HG03060 (cell line): ENCODE measurements at regions not wholly inside any gene's neighbourhood (a gene's known extent, or its start where the extent isn't known, plus 50 kb on each side); places are given as distances from the start of the nearest gene placed in this dataset.

Experiments used
- ATAC-seq: cut with Tn5 transposase; IDR thresholded peaks from one replicate; pipeline ENCODE4 v1.9.1; 2021; ENCODE audit warnings: low read depth, moderate number of reproducible peaks; ENCODE audit not compliant: unreplicated experiment

DNA sequence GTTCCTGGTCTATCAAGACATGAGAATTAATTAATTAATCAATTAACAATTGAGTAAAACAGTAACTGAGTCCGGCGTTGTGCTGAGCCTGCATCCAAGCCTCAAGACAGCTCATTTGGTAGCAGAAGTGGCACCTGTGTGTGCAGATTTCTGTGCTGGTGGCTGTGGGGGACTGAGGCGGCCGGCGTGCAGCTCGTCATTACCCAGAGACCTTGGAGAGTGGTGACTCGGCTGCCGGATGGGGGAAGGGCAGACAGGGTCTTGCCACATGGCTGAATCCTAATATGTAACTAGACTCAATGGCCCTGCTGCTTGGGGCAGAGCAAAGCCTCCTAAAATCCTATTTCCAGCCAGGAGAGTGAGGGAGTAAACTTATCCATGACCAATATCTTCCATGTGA is 510.2 kb downstream of the TCERG1L start:
- no peak for ATAC-seq

DNA sequence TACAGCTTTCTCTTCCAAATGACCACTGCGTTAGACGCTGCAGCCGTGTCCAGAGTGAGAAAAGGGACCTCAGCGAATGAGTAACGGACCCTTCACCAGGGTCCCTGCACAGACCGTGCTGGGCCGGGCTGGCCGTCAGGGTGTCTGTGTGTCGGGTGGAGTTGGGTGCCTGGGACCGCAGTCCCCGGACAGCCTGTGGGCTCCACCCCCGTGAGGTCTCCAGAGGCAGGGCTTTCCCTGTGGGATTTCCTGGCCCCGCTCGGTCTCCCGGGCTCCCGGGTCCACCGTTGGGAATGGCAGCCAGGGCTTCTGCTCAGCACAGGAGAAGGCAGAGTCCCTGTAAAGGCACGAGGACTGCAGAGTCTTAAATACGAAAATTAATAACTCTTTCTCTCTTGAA is 509.7 kb downstream of the TCERG1L start:
- no peak for ATAC-seq

DNA sequence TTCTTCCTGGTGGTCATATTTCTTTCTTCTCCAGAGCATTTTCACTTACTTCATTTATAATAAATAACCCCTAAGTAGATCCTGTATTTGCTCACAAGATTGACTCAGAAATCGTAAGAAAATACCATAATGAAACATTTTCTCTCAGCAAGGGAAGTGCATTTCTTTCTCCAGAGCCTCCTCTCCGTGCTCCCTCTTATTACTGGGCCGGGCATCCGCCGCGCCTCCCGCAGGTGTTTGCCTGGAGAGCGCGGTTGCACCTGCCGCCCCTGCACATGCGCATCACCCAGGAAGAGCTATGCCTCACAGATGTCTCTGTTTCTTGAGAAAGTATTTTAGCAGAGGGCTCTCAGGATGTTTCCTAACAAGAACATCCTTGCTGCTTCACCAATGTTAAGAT is 509.2 kb downstream of the TCERG1L start:
- no peak for ATAC-seq

DNA sequence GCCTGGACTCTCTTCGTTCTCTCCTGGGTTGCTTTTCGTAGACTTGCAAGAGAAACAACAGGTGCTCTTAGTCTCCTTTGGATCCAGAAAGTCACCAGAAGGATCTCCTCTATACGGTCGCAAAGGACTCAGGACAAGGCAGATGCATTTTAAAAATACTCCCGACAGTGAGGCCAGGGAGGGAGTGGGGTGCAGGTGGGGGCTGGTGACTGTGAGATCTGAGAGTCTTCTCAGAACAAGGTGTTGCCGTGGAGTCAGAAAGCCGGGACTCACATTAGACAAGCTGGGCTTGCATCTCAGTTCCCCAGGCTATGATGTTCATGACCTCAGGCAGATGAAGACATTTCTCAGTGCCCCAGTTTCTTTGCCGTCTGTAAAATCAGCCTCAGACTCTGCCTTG is 507.2 kb downstream of the TCERG1L start:
- ATAC-seq: no peak

DNA sequence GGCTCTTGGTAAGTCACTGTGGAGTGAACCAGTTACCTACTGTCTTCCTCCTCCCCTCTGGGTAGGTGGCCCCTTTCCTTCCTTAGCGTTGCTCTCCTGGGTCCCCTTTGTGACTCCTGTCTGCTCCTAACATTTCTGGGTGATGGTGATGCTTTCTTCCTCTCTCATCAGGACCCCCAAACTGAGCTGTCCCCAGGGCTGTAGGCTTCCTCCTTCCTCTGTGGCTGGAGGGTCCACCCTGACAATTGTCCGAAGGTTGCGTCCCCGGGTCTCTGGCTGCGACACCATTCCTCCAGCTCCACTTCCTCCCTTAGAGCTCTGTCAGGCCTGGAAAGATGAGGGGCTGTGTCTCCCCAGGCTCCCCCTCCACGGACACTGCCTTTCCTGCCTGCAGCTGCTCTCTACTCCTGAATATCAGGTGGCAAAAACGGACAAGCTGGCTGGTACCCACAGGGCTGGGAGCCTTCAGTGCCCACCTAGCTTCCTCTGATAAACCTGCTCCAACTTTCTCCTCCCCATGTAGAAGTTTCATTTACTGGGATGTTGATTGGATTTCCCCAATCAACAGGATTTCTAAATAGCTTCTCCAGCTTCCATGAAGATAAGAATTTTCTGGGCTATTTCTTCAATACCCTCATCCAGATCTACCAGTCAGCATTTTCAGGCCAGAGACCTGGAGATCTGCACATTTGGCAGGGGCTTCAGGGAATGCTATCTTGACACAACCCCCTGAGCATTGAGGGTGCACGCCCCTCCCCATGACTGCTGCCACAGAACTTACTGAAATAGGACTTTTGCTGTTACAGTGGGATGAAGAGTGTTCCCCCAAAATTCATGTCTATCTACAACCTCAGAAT is 506.5 kb downstream of the TCERG1L start:
- no peak for ATAC-seq

DNA sequence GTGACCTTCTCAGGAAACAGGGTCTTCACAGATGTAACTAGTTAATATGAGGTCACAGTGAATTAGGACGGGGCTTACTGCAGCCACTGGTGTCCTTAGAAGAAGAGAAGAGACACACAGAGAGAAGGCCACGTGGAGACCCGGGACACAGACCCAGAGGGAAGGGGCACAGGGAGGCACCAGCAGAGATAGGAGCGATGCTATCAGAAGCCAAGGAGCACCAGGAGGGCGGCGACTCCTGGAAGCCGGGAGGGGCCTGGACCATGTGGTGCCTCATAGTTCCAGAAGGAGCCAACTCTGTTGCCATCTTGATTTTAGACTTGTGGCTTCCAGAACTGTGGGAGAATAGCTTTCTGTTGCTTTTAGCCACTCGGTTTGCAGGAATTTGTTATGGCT is 505.9 kb downstream of the TCERG1L start:
- no peak for ATAC-seq

DNA sequence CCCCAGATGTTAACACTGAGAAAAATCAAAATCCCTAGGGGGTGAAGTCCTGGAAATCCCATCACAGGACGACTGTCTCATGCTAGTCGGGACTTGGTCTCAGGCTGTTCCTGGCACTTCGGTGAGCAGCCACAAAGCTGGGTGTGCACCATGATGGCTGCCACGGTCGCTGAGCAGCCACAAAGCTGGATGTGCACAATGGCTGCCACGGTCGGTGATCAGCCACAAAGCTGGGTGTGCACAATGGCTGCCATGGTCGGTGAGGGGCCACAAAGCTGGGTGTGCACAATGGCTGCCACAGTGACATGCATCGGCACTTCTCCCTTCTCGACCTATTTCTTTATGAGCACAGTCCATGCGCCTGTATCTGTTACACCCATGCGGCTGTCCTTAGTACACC is 505.1 kb downstream of the TCERG1L start:
- no peak for ATAC-seq

DNA sequence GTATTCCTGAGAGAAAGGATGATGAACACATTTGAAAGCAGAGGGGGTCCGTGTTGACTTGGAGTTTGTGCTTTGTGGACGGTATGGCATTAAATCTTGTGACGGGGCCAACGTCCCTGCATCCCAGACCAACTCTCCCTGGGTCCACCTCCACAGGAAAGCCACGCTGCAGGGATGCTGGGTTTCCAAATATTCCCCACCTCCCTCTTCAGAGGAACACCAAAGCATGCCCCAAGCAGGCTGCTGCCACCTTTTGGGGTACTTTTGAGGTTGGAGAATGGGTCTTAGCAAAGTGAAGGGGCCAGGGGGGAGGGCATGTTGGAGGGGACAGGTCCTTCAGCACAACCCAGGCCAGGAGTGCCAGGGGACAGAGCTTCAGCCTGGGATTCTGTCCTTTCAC is 504.4 kb downstream of the TCERG1L start:
- ATAC-seq: no peak

DNA sequence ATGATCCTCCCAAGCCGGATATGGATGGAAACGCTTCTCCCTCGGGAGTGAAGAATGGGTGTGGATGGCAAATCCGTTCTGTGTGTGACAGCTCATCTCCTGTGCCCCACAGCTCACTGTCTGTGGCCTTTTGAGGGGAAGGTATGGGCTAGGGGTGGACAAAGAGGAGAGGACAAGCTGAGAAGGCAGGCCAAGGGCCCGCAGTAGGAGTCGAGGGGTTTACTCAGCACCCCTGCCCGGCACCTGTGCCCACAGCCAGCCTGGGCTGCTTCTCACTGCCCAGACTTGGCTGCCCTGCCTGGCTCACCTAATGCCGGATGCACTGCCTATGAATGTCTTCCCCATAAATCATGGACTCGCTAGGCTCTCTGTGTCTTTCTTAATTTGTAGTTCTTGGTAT is 503.8 kb downstream of the TCERG1L start:
- ATAC-seq: no peak

DNA sequence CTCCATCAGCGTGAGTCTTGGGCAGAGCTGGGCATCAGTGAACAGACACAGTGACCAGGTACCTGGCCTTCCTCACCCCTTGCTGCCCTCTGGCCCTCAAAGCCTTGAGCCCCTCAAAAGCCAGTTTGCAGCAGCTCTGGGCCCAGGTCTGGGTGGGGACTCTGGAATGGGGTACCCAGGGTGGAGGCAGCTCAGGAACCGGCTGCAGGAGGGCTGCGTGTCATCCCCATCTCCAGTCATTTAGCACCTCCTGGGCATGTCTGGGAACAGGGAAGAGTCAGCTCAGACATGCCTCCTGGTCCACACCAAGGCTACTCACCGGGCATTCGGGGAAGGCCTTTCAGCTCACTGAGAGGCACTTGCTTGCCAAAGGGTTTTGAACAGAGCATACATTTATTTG is 503.3 kb downstream of the TCERG1L start:
- no peak for ATAC-seq

DNA sequence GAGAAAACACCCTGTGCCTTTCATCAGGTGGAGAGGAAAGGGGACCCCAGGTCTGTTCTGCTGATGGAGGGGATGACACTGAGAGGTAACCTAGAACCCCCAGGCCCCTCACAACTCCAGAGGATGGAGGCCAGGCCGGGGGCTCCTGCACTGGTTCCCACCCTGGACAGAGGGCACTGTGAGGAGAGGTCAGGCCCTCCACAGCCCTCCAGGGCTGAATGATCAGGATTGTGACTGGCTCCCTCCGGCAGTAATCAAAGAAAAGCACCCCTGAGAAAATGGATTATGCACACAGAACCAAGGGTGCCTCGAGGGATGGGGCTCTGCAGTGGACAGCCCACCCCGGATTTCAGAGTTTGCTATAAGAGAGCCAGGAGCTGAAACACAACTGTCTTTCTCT is 502.8 kb downstream of the TCERG1L start:
- ATAC-seq: no peak

DNA sequence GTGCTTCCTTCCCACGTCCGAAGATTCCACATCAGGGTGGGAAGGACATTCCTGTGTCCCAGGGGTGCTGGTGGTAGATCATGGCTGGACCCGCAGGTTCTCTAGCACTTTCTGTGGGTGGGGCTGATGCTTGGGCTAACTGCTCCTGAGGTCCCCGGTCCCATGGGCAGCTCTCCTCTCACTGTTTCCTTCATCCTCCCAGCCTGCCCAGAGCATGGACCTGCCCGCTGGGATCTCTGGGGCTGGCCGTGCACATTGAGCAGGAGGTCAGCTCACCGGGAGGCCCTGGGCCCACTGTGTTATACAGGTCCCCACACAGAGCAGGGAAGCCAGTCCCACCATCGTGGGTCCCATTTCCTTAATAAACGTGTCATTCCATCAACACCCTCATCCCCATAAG is 502.3 kb downstream of the TCERG1L start:
- no peak for ATAC-seq

DNA sequence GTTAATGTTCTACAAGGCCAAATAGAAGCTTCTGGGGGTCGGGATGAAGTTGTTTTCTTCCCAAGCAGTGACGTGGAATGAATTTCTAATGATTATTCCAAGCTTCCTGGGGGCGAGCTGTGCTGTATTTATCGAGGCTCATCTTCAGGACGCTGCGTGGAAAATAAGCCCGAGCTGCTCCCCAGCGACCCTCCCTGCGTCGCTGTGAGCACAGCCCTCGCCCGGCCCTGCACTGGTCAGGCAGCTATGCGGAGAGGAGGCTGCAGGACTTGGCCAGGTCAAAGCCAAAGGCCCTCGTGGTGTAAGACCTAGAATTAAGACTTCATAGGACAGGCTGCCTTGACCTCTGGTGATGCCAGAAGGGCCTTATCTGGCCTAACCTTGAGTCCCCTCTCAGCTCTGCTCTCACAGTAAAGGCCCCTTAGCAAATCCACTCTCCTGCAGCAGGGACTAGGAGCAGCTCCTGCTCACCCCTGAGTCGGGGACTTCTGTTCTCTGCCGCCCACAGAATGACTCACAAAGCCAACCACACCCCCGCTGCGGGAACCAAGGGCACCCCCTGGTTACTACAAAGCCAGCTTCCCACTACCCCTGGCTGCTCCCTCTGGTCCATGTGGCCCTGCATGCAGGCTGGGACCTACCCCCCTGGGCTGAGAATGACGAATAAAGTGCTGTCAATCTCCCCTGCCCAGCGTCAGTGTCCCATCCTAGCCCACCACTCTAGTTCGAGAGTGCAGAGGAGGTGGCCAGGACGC is 501.6 kb downstream of the TCERG1L start:
- ATAC-seq: no peak

DNA sequence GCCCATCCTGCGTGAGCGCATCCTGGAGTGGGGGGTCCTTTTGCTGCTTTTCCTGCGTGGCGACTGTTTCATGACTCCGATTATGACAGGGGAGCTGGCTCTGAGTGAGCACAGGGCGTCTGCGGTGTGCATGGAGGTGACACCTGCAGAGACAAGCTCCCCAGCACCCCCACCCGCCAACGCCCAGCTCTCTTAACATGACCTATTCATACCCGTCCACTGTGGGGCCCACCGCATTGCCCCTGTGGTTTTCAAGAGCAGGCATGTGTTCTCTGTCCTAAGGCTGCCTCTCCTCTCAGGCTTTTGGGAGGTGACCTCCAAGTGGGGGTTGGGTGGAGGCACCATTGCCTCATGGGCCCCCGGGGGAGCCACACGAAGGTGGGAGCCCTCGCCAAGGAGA is 500.7 kb downstream of the TCERG1L start:
- no peak for ATAC-seq

DNA sequence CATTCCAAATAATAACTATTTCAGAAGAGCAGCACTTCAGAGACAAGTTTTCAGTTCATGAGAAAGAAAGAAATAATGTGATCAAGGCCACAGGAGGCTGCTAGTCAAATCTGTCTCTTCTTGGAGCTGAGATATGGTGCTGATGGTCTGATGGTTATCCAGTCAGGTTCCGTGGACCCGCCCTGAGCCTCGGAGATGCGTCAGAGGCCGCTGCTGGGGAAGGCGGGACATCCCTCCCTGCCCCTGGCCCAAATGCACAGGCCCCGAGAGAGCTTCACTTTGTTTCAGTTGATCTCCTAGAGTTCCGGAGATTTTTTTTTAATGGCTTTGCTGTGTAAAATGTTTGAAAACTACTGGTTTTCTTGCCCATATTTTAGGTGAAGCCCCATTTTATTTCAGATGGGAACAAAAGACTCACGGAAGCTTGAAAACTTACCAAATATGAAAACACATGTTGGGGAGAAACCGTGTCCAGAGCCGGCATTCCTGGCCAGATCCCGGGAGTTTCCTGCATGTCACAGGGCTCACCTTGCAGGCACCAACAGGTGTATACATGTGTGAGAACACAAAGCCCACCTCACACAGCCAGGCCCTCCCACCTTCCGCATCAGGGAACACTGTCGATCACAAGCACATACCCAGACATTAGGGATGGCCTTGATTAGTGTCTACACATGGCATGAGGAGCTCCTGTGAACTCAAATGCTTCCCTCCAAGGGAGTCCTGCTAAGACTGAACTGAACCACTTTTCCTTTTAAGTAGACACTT is 499.0 kb downstream of the TCERG1L start:
- no peak for ATAC-seq

DNA sequence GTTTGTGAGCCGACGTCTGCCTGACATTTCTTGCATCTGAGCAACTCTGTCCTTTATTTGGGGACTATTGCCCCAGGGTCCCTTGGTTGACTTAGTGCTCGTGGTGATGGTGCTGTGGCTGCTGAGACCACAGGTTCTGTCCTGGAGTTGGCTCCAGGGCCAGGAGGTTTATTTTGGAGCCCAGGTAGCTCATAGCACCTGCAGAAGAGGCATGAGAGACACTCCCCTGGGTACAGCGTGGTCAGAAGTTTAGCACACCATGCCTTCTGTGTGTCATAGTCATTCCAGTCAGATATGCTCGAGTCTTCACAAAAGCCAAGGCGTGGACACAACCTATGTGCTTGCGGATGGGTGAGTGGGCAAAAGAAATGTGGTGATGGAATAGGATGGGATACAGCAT is 496.9 kb downstream of the TCERG1L start:
- ATAC-seq: no peak

DNA sequence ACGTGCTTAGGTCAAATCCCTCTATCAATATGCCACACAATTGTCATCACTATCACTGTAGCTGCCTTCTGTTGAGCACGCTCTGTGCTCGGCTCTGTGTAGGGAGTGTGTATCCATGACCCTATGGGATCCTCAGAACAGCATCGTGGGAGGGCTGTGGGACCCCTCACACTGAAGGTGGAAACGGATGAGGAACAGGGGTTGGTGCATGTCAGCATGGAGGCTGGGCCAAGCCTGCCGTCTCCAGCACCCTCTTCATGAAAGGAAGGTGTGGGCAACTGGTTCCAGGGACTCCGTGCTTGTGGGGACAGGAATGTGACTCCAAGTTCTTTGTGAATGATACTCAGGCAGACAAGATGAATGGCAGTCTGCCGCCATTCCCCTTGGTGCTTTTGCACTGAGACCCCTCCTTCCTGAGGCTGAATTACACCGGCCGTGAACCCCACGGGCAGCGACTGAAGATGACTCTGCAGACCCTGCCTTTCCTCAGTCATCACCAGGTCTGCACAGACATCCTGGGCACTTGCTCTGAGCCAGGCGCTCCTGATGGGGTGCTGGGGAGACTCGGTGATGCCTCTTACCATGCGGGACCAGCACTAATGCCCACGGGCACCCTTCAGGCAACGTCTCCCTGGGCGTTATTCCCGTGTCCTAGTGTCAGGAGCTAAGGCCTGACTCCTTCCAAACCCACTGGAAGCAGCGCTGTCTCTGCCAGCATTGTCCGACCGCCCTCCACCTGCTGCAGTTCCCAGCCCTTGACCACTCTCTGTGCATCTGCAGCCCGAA is 495.2 kb downstream of the TCERG1L start:
- no peak for ATAC-seq

DNA sequence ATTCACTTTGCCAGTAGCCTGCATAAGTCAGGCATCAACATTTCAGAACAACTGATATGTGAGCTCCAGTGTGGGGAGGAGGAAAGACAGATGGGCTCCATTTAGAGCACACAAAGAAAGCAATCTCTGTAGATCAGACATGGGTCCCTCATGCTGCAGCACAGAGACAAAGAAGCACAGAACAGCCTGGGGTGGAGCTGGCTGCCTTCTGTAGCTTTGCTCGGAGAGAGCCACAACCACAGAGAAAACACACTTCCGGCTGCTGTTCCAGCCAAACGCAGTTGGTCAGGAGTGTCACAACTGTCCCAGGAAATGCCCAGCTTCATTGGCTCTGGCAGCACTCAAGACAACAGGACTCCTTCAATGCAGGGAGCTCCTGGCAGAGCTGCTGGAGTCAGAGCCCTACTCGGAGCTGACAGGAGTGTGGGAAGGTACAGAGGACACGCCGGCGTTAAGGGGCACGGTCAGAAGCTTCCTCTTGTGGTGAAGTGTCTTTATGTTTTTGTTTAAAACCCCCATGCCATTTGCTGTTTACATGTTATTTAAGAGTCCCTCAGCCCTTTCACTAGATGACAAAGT is 494.4 kb downstream of the TCERG1L start:
- ATAC-seq: no peak

DNA sequence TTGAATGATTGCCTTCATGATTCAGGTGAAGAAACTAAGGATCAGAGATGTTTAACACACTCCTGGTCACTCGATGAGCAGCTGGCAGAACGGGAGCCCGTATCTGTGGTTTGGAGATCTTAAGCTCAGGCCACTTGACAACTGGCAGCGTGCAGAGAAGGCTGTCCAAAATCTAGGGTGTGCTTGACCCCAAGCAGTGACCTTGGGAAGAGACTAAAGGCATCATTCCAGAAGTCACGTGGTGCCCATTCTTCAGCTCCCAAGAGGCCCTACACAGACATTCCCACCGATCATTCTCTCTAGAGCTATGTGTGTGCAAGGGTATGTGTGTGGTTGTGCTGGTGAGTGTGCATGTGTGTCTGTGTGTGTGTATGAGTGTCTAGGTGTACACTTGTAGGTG is 493.8 kb downstream of the TCERG1L start:
- ATAC-seq: no peak

DNA sequence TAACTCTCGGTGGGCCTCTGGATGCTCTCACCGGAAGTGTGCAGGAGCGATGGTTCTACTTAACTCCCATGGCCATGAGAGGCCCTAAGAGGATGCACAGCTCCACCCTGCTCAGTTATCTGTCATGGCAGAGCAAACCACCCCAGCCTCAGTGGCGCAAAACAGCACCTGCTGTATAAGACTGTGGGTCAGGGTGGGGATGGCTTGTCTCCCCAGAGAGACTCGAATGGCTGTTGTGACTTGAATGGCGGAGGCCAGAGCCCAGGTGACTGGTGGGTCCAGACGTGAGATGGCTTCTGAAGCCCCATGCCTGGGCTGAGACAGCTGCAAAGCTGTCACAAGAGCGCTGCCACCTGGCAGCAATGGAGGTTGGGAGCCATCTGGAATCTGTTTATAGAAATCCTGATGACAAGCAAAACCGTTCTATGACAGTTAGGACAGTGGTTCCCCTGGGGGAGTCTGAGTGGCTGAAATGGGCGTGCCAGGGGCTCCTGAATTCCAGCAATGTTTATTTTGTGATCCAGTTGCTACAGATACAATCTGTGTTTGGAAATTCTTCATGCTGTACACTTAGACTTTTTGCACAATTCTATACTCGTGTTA is 490.5 kb downstream of the TCERG1L start:
- no peak for ATAC-seq
